ENCODE measurements at regions not wholly inside any gene's neighbourhood (a gene's known extent, or its start where the extent isn't known, plus 50 kb on each side); places are given as distances from the start of the nearest gene placed in this dataset.

DNA sequence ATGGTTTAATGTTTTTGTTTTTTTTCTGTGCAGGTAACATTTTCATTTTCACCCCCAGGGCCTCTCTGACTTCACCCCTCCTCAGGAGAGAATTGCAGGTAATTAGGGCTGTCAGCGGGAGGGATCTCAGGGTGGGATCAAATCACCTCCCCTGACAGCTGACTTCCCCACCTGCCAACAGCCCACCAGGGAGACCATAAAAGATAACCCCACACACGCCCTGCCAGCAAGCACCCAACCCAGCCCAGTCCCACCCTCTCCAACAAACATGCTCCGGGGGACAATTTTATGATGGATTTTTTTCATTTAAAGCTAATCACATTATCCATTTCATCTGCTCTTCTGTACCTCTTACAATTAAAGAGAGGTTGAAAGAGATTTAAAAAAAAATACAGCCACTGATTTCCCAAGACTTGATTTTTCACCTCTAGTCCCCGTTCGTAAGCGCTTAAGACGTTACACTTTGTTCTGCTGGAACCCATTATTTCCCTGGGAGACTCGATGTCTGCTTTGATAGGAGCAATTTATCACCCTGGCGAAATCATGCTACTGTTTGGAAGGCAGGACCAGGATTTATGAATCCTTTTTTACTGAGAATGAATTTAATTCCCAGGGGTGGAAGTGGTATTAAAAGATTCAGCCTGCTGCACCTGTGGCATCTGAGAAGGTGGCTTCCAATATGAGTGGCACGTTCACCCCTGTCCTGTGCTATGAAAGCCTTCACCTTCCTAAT lies 232.9 kb upstream of the ID2 start:
- TF ChIP-seq FOXM1 (IDR thresholded peaks at IDR 0.05; ENCODE audit: borderline replicate concordance, low read depth) (no peak), YY1 (IDR thresholded peaks at IDR 0.05; ENCODE audit: low read depth) (no peak), EP300 (IDR thresholded peaks at IDR 0.05; ENCODE audit: borderline replicate concordance) (no peak), REST (IDR thresholded peaks at IDR 0.05; ENCODE audit: low read depth) (no peak), CEBPB (IDR thresholded peaks at IDR 0.05) (no peak)
